Spinal cord (tissue), 9 donors: ENCODE measurements at regions not wholly inside any gene's neighbourhood (a gene's known extent, or its start where the extent isn't known, plus 50 kb on each side); places are given as distances from the start of the nearest gene placed in this dataset.
"Not testable (repeated sequence)": the region's sequence is repeated elsewhere in the genome, so short reads cannot be mapped to it uniquely, and the experiment has no call there.

ENCODE experiments used
- DNase-seq, 6 donors: peaks; one replicate each; pipeline versions ENCODE4 v3.0.0 to v3.0.0-alpha.2; 2013 to 2015; ENCODE audit warnings: low spot score in 6 of 6, low read depth in 4 of 6
- H3K27ac ChIP-seq: one replicate; pipeline ENCODE4 v1.5.1; 2013; ENCODE audit warnings: low read depth, low read length, control low read depth
- H3K27me3 ChIP-seq: one replicate; pipeline ENCODE4 v1.6.1; 2013; ENCODE audit warnings: low read length; ENCODE audit not compliant: control insufficient read depth, insufficient read depth
- H3K36me3 ChIP-seq: one replicate; pipeline ENCODE4 v1.6.1; 2013; ENCODE audit warnings: low read length; ENCODE audit not compliant: control insufficient read depth, insufficient read depth
- H3K4me1 ChIP-seq: one replicate; pipeline ENCODE4 v1.6.1; 2013; ENCODE audit warnings: low read length; ENCODE audit not compliant: control insufficient read depth, insufficient read depth
- H3K4me3 ChIP-seq: one replicate; pipeline ENCODE4 v1.5.1; 2013; ENCODE audit warnings: low read depth, low read length, control low read depth
- H3K9me3 ChIP-seq: one replicate; pipeline ENCODE4 v1.6.1; 2013; ENCODE audit warnings: low read length; ENCODE audit not compliant: control insufficient read depth, insufficient read depth
- WGBS: methylation state at CpG from one replicate; pipeline ENCODE4 v1.1.5; 2013; ENCODE audit warnings: missing lambda C conversion rate; ENCODE audit not compliant: insufficient coverage; 5-methylcytosine and 5-hydroxymethylcytosine counted together
- donor health status: healthy.

DNA sequence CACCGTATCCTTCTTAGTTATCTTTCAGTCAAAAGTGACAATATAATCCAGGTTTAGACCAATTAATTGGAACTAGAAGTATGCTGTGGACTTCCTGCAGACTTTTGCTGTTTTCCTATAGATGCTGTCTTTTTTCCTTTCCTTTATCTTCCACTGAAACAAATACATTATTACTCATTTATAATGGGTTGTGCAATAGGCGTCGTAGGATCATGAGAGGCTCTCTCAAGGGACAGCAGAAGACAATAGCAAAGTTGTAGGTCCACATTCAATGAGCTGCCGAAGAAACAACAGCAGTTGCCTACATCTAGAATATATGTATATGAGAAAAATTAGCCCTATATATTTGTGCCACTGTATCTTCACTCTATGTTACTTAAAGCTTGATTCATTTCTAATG, 371.6 kb downstream of the AMY1C start:
- H3K4me1 ChIP-seq: no peaks in the 10 kb centered on the region
- H3K27me3 ChIP-seq: no peaks in the 10 kb centered on the region
- no peaks in the 10 kb centered on the region for H3K36me3 ChIP-seq
- WGBS: no CpG with 5 or more reads among the region's 4 CpGs
- no peak for DNase-seq
- no peak overlapping the region for H3K4me3 ChIP-seq
- no peak overlapping the region for H3K27ac ChIP-seq
- no peaks in the 10 kb centered on the region for H3K9me3 ChIP-seq

DNA sequence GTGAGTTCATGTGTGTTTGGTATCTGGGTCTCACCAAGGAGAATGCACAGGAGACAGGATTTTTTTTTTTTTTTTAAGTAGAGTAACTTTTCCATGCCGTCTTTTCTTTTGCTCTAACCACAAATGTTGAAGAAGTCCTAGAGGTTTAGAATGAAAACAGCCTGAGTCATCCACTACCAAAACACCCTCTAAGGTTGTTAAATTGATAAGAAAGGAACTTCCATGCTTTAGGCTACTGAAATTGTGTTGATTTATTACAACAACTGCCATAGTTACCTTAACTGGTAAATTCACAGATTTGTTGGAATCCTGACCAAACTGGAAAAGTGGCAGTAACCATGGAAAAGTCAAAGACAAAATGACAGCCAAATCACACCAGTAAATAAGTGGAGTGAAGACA, 375.6 kb downstream of the AMY1C start:
- Histone ChIP-seq H3K4me1 (no peaks in the 10 kb centered on the region), H3K36me3 (no peaks in the 10 kb centered on the region), H3K27ac (no peak overlapping the region), H3K9me3 (no peaks in the 10 kb centered on the region), H3K4me3 (no peak overlapping the region), H3K27me3 (no peaks in the 10 kb centered on the region)
- no peak for DNase-seq
- no CpG with 5 or more reads among the region's 1 CpG for WGBS

DNA sequence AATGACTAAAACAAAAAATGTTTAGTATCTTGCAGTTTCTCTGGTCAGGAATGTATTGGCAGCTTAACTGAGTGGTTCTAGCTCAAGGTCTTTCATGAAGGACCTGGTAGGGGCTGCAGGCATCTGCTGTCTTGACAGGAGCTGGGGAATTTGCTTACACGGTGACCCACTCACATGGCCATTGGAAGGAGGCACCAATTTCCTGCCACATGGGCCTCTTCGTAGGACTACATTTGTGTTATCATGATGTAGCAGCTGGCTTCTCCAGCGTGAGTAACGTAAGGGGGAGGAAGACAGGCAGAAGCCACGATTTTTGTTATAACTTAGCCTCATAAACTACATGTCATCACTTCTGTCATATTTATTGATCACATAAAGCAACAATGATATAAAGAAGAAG, 376.3 kb downstream of the AMY1C start:
- H3K27ac ChIP-seq: no peak overlapping the region
- 82% methylated on average over 3 of the region's 5 CpGs for WGBS
- no peaks in the 10 kb centered on the region for H3K27me3 ChIP-seq
- no peak for DNase-seq
- no peaks in the 10 kb centered on the region for H3K4me1 ChIP-seq
- H3K9me3 ChIP-seq: no peaks in the 10 kb centered on the region
- no peaks in the 10 kb centered on the region for H3K36me3 ChIP-seq
- no peak overlapping the region for H3K4me3 ChIP-seq

DNA sequence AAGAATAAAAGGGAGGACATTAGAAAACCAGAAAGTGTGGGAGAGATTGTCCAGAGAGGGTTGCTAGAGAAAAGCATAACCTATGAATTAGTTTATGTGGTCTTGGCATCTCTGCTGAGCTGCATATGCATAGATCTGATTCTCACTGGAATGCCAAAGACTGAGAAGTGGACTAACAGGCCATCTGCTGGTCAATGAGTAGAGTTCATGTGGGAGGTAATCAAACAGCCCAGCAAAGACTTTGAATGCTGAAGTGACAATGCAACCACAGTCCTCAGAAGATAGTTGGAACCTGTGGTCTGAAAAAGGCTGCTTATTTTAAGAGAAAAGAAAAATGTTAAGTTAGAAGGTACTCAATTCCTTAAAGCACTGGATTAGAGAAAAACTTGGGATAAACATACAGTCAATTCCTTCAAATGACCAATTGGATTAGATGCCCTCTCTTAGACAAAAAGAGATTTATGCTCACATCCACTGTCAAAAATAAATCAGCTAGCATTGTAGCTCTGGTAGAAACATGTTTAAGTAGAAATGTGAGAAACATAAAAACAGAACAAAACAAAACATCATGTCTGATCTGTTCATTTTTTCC, 382.8 kb downstream of the AMY1C start:
- no peak overlapping the region for H3K27ac ChIP-seq
- H3K4me3 ChIP-seq: no peak overlapping the region
- H3K27me3 ChIP-seq: no peaks in the 10 kb centered on the region
- no peaks in the 10 kb centered on the region for H3K9me3 ChIP-seq
- peak in 2 of 6 donors; percentile 55 to 59 for DNase-seq
- H3K36me3 ChIP-seq: no peaks in the 10 kb centered on the region
- H3K4me1 ChIP-seq: no peaks in the 10 kb centered on the region

DNA sequence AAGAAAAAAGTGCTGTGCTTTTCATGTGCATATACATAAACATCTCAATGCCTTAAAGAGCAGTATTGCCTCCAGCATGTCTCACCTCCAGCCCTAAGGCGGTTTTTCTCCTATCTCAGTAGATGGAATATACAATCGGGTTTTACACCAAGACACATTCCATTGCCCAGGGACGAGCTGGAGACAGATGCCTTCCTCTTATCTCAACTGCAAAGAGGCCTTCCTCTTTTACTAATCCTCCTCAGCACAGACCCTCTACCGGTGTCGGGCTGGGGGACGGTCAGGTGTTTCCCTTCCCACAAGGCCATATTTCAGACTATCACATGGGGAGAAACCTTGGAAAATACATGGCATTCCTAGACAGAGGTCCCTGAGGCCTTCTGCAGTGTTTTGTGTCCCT, 385.3 kb downstream of the AMY1C start:
- DNase-seq, H3K27me3 ChIP-seq, H3K9me3 ChIP-seq, H3K4me1 ChIP-seq, H3K27ac ChIP-seq, H3K36me3 ChIP-seq, H3K4me3 ChIP-seq: not testable (repeated sequence)
- 93% methylated on average over 3 of the region's 6 CpGs for WGBS

DNA sequence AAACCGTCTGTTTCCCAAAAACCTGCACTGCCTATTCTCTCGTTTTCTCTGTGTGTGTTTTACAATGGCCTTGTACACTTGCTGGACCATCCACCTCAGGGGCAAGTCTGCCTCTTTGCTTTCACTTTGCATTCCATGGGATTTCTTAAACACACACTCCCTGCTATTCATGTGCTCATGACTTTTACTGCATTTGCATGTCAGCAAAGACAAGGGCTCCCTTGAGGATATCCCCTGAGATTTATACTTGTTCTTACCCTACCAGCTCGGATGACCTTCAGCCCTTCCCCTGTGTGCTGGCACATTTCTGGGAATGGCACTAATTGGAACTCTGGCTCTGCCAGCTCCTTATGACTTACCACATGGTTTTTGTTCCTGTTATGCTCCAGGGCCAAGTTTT, 386.9 kb downstream of the AMY1C start:
- Histone ChIP-seq H3K9me3 (no peaks in the 10 kb centered on the region), H3K27me3 (no peaks in the 10 kb centered on the region), H3K36me3 (no peaks in the 10 kb centered on the region), H3K27ac (no peak overlapping the region), H3K4me1 (no peaks in the 10 kb centered on the region), H3K4me3 (no peak overlapping the region)
- no peak for DNase-seq
- WGBS: 75% methylated on average over 3 of the region's 3 CpGs

DNA sequence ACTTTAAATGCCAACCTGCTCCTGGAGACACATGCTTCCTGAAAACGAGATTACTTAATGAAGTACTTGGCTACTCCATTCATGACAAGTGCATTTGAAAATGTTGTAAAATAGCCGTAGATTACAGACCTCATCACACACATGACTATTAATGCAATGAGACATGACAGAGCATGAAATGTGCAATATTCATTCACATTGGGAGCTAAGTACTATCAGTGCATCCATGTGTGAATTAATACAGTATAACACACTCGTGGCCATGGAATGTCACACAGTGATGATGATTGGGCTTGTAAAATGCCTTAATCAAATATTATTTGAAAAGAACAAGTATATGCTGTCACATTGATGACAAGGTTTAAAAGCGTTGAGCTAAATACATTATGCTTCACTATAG, 407.0 kb downstream of the AMY1C start:
- Histone ChIP-seq H3K4me1 (no peaks in the 10 kb centered on the region), H3K27me3 (no peaks in the 10 kb centered on the region), H3K4me3 (no peak overlapping the region), H3K36me3 (no peaks in the 10 kb centered on the region), H3K9me3 (peaks cover 1% of the 10 kb centered on the region), H3K27ac (no peak overlapping the region)
- peak in 1 of 6 donors; percentile 54 for DNase-seq
- no CpG with 5 or more reads among the region's 4 CpGs for WGBS

DNA sequence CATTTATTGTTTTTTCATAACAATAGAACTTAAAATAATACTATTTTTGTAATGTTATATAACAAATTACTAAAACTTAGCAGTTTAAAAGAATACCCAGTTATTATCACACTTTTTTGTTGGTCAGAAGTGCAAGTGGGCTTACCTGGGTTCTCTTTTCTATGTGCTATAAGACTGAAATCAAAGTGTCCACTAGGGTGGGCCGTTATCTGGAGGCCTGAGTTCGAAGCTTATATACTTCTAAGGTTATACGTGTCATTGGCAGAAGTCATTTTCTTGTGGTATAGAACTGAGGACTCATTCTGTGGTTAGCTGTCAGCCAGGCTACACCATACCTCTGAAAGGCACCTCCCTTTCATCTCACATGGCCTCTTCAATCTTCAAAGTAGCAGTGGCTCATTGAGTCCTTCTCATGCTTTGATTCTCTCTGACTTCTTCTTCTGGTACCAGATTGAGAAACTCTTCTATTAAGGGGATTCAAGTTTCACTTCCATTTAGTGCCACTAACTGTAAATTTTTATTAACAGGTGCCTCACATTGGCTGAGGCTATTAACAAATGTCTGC, 414.3 kb downstream of the AMY1C start:
- H3K4me3 ChIP-seq: no peak overlapping the region
- no peaks in the 10 kb centered on the region for H3K4me1 ChIP-seq
- no peak for DNase-seq
- H3K27me3 ChIP-seq: no peaks in the 10 kb centered on the region
- no peaks in the 10 kb centered on the region for H3K9me3 ChIP-seq
- no peaks in the 10 kb centered on the region for H3K36me3 ChIP-seq
- no peak overlapping the region for H3K27ac ChIP-seq
- no CpG with 5 or more reads among the region's 3 CpGs for WGBS

DNA sequence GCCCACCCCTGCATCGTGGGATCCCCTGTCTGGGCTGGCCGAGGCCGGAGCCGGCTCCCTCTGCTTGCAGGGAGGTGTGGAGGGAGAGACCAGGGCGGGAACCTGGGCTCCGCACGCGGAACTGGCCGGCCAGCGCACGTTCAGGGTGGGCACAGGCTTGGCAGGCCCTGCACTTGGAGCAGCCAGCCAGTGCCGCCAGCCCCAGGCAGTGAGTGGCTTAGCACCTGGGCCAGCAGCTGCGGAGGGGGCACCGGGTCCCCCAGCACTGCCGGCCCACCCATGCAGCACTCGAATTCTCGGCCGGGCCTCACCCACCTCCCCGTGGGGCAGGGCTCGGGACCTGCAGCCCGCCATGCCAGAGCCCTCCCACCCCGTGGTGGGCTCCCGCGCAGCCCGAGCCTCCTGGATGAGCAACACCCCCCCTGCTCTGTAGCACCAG, 422.6 kb downstream of the AMY1C start:
- peaks cover 1% of the 10 kb centered on the region for H3K9me3 ChIP-seq
- H3K4me1 ChIP-seq: no peaks in the 10 kb centered on the region
- DNase-seq: no peak
- H3K36me3 ChIP-seq: no peaks in the 10 kb centered on the region
- 94% methylated on average over 21 of the region's 25 CpGs for WGBS
- H3K27ac ChIP-seq: no peak overlapping the region
- H3K4me3 ChIP-seq: no peak overlapping the region
- no peaks in the 10 kb centered on the region for H3K27me3 ChIP-seq

DNA sequence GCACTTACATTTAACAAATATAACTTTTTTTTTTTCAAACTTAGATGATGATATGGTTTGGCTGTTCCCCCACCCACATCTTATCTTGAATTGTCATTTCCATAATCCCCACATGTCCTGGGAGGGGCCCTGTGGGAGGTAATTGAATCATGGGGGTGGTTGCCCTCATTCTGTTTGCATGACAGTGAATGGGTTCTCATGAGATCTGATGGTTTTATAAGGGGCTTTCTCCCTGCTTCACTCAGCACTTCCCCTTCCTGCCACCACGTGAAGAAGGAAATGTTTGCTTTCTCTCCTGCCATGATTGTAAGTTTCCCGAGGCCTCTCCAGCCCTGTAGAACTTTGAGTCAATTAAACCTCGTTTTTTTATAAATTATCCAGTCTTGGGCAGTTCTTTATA, 432.6 kb downstream of the AMY1C start:
- no CpG with 5 or more reads among the region's 3 CpGs for WGBS

More for the DNA sequence above, 432.6 kb downstream of the AMY1C start:
- no peaks in the 10 kb centered on the region for H3K9me3 ChIP-seq
- H3K4me3 ChIP-seq: no peak overlapping the region
- H3K27me3 ChIP-seq: no peaks in the 10 kb centered on the region
- no peak for DNase-seq
- H3K27ac ChIP-seq: no peak overlapping the region
- no peaks in the 10 kb centered on the region for H3K36me3 ChIP-seq
- H3K4me1 ChIP-seq: no peaks in the 10 kb centered on the region
